ENCODE measurements at regions not wholly inside any gene's neighbourhood (a gene's known extent, or its start where the extent isn't known, plus 50 kb on each side); places are given as distances from the start of the nearest gene placed in this dataset.

GRCh38 chr18:46294751-46295150 is 190.6 kb downstream of the HAUS1 start:
- no peak for DNase-seq
- no peaks in the 10 kb centered on the region for H3K36me3 ChIP-seq (ENCODE audit: insufficient read depth, low read length)
- H3K4me3 ChIP-seq (ENCODE audit: low read length in 2 of 2) = no peak overlapping the region
- no peaks in the 10 kb centered on the region for H3K27me3 ChIP-seq (ENCODE audit: insufficient read depth, low read length)
- Mint-ChIP-seq H3K4me3 (no peak overlapping the region), H3K4me1 (peaks cover 0 to 4% (median 1%) of the 10 kb centered on the region in 4 donors), H3K27me3 (peaks cover 0 to 1% of the 10 kb centered on the region in 2 donors), H3K36me3 (no peaks in the 10 kb centered on the region), H3K9me3 (no peaks in the 10 kb centered on the region), H3K27ac (no peak overlapping the region)
- intact Hi-C loops (cut with micrococcal nuclease) = no loop called here
- POLR2A ChIA-PET (ENCODE audit: partially characterized antibody) = no interaction called here
- H3K27ac ChIP-seq (ENCODE audit: low read depth, low read length) = no peak overlapping the region
- H3K9me3 ChIP-seq (ENCODE audit: control insufficient read depth in 1 of 2, low read length in 2 of 2) = no peaks in the 10 kb centered on the region
- CTCF ChIA-PET (ENCODE audit: partially characterized antibody) = interaction anchor here (1.2 kb wide), 1 partner anchor 14 kb away, joined by 3 read pairs; no protein-coding TSS in a partner anchor
- no peaks in the 10 kb centered on the region for H3K4me1 ChIP-seq (ENCODE audit: insufficient read depth, low read length)

DNA sequence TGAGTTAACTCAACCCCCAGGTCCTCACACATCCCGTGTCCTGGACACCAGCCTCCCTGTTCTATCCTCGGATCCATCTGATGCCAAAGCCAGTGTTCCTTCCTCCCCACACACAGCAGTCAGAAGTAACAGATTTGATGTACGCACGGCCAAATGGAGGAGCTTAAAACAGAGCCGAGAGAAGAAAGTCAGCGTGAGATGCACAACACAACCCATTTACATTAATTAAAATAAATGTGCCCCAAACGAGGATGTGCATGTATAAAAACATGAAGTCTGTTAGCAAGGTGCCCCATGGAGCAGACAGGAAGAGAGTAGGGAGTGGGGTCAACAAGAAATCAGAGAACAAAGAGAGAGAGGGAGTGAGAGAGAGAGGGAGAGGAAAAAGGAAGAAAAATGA is 191.2 kb downstream of the HAUS1 start:
- H3K27me3 Mint-ChIP-seq = peaks cover 0 to 1% of the 10 kb centered on the region in 2 donors
- ChIA-PET CTCF (ENCODE audit: partially characterized antibody) (interaction anchor here (1.2 kb wide), 1 partner anchor 14 kb away, joined by 3 read pairs; no protein-coding TSS in a partner anchor), POLR2A (ENCODE audit: partially characterized antibody) (no interaction called here)

GRCh38 chr18:46296656-46297055 is 192.5 kb downstream of the HAUS1 start:
- no peaks in the 10 kb centered on the region for H3K36me3 Mint-ChIP-seq
- H3K9me3 Mint-ChIP-seq = no peaks in the 10 kb centered on the region
- POLR2A ChIA-PET (ENCODE audit: partially characterized antibody) = no interaction called here
- Histone ChIP-seq H3K27me3 (ENCODE audit: insufficient read depth, low read length) (no peaks in the 10 kb centered on the region), H3K27ac (ENCODE audit: low read depth, low read length) (no peak overlapping the region), H3K4me1 (ENCODE audit: insufficient read depth, low read length) (no peaks in the 10 kb centered on the region), H3K4me3 (ENCODE audit: low read length in 2 of 2) (no peak overlapping the region), H3K9me3 (ENCODE audit: control insufficient read depth in 1 of 2, low read length in 2 of 2) (no peaks in the 10 kb centered on the region), H3K36me3 (ENCODE audit: insufficient read depth, low read length) (no peaks in the 10 kb centered on the region)
- H3K27ac Mint-ChIP-seq = no peak overlapping the region
- CTCF ChIA-PET (ENCODE audit: partially characterized antibody) = interaction anchor here (2.1 kb wide), 1 partner anchor 15 kb away, joined by 10 read pairs; no protein-coding TSS in a partner anchor
- intact Hi-C loops (cut with micrococcal nuclease) = no loop called here
- no peak for DNase-seq
- peak overlapping the region in 1 of 8 donors; percentile 42 for H3K4me3 Mint-ChIP-seq
- H3K4me1 Mint-ChIP-seq = peaks cover 0 to 4% (median 0%) of the 10 kb centered on the region in 4 donors
- H3K27me3 Mint-ChIP-seq = peaks cover 0 to 1% of the 10 kb centered on the region in 2 donors

More for the DNA sequence above, 191.2 kb downstream of the HAUS1 start:
- Mint-ChIP-seq H3K27ac (peak overlapping the region in 1 of 7 donors; percentile 72), H3K4me1 (peaks cover 0 to 4% (median 1%) of the 10 kb centered on the region in 4 donors), H3K9me3 (no peaks in the 10 kb centered on the region), H3K36me3 (no peaks in the 10 kb centered on the region), H3K4me3 (peak overlapping the region in 1 of 8 donors; percentile 50)
- H3K4me1 ChIP-seq (ENCODE audit: insufficient read depth, low read length) = no peaks in the 10 kb centered on the region
- H3K27me3 ChIP-seq (ENCODE audit: insufficient read depth, low read length) = no peaks in the 10 kb centered on the region
- H3K27ac ChIP-seq (ENCODE audit: low read depth, low read length) = no peak overlapping the region
- no peaks in the 10 kb centered on the region for H3K36me3 ChIP-seq (ENCODE audit: insufficient read depth, low read length)
- no peak overlapping the region for H3K4me3 ChIP-seq (ENCODE audit: low read length in 2 of 2)
- intact Hi-C loops (cut with micrococcal nuclease) = no loop called here
- DNase-seq = no peak
- H3K9me3 ChIP-seq (ENCODE audit: control insufficient read depth in 1 of 2, low read length in 2 of 2) = no peaks in the 10 kb centered on the region

DNA sequence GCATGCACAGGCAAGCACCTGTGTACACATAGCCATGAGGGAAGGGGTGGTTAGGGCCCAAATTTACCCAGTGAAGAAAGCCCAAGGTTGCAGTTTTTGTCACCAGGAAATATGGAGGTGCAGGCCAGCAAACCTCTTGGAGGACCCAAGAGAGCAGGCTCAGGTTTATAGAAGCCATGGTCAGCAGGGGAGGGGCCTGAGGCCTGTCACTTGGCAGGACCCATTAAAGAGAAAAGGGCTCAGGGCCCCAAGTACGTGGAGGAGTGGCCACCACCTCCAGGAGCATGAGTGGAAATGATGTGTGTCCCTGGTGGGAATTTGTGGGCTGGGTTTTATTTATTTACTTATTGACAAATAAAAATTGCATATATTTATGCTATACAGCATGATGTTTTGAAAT is 192.9 kb downstream of the HAUS1 start:
- Histone ChIP-seq H3K27ac (ENCODE audit: low read depth, low read length) (no peak overlapping the region), H3K36me3 (ENCODE audit: insufficient read depth, low read length) (no peaks in the 10 kb centered on the region), H3K9me3 (ENCODE audit: control insufficient read depth in 1 of 2, low read length in 2 of 2) (no peaks in the 10 kb centered on the region), H3K27me3 (ENCODE audit: insufficient read depth, low read length) (no peaks in the 10 kb centered on the region), H3K4me3 (ENCODE audit: low read length in 2 of 2) (no peak overlapping the region), H3K4me1 (ENCODE audit: insufficient read depth, low read length) (no peaks in the 10 kb centered on the region)
- Mint-ChIP-seq H3K27ac (no peak overlapping the region), H3K36me3 (no peaks in the 10 kb centered on the region), H3K9me3 (no peaks in the 10 kb centered on the region), H3K4me1 (peaks cover 0 to 4% (median 0%) of the 10 kb centered on the region in 4 donors), H3K27me3 (peaks cover 0 to 1% of the 10 kb centered on the region in 2 donors), H3K4me3 (peak overlapping the region in 1 of 8 donors; percentile 42)
- POLR2A ChIA-PET (ENCODE audit: partially characterized antibody) = no interaction called here
- no peak for DNase-seq
- intact Hi-C loops (cut with micrococcal nuclease) = no loop called here
- CTCF ChIA-PET (ENCODE audit: partially characterized antibody) = interaction anchor here (2.1 kb wide), 1 partner anchor 15 kb away, joined by 10 read pairs; no protein-coding TSS in a partner anchor

DNA sequence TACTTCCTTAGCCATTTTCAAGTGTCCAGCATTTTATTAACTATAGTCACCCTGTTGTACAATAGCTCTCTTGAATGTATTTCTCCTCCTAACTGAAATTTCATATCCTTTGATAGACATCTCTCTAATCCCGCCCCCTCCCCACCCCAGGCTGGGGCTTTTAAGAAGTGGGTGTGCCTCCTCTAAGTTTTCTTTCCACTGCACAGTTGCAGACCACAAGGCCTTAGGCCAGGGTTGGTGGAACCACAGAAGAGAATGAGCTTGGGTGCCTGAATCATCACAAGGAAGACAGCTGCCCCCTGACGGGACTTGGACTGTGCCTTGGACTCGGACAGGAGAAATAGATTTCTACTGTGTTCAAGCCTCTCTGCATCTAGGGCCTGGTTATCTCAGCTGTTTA is 193.4 kb downstream of the HAUS1 start:
- no peak for DNase-seq
- intact Hi-C loops (cut with micrococcal nuclease) = no loop called here
- no peak overlapping the region for H3K27ac Mint-ChIP-seq
- Histone ChIP-seq H3K27ac (ENCODE audit: low read depth, low read length) (no peak overlapping the region), H3K4me3 (ENCODE audit: low read length in 2 of 2) (no peak overlapping the region), H3K4me1 (ENCODE audit: insufficient read depth, low read length) (no peaks in the 10 kb centered on the region), H3K27me3 (ENCODE audit: insufficient read depth, low read length) (no peaks in the 10 kb centered on the region), H3K9me3 (ENCODE audit: control insufficient read depth in 1 of 2, low read length in 2 of 2) (no peaks in the 10 kb centered on the region), H3K36me3 (ENCODE audit: insufficient read depth, low read length) (no peaks in the 10 kb centered on the region)
- ChIA-PET POLR2A (ENCODE audit: partially characterized antibody) (interaction anchor here (1.0 kb wide), 1 partner anchor 124 kb away, joined by 3 read pairs; a partner anchor contains a TSS), CTCF (ENCODE audit: partially characterized antibody) (interaction anchor here (2.1 kb wide), 1 partner anchor 16 kb away, joined by 10 read pairs; no protein-coding TSS in a partner anchor)
- H3K36me3 Mint-ChIP-seq = no peaks in the 10 kb centered on the region
- H3K27me3 Mint-ChIP-seq = peaks cover 2 to 3% of the 10 kb centered on the region in 2 donors
- no peak overlapping the region for H3K4me3 Mint-ChIP-seq
- H3K9me3 Mint-ChIP-seq = no peaks in the 10 kb centered on the region
- peaks cover 0 to 4% (median 1%) of the 10 kb centered on the region in 4 donors for H3K4me1 Mint-ChIP-seq

GRCh38 chr18:46298511-46298910 is 194.3 kb downstream of the HAUS1 start:
- Histone ChIP-seq H3K4me3 (ENCODE audit: low read length in 2 of 2) (no peak overlapping the region), H3K9me3 (ENCODE audit: control insufficient read depth in 1 of 2, low read length in 2 of 2) (no peaks in the 10 kb centered on the region), H3K27me3 (ENCODE audit: insufficient read depth, low read length) (no peaks in the 10 kb centered on the region), H3K36me3 (ENCODE audit: insufficient read depth, low read length) (no peaks in the 10 kb centered on the region), H3K4me1 (ENCODE audit: insufficient read depth, low read length) (no peaks in the 10 kb centered on the region), H3K27ac (ENCODE audit: low read depth, low read length) (no peak overlapping the region)
- intact Hi-C loops (cut with micrococcal nuclease) = no loop called here
- Mint-ChIP-seq H3K4me1 (peaks cover 0 to 8% (median 4%) of the 10 kb centered on the region in 4 donors), H3K4me3 (no peak overlapping the region), H3K27me3 (peaks cover 5% of the 10 kb centered on the region in 2 donors), H3K9me3 (peaks cover 0 to 3% (median 0%) of the 10 kb centered on the region in 8 donors), H3K27ac (no peak overlapping the region), H3K36me3 (no peaks in the 10 kb centered on the region)
- CTCF ChIA-PET (ENCODE audit: partially characterized antibody) = interaction anchor here (1.5 to 2.1 kb wide), 2 partner anchors 17 to 125 kb away, joined by 5 to 10 read pairs; a partner anchor contains a TSS
- POLR2A ChIA-PET (ENCODE audit: partially characterized antibody) = interaction anchor here (1.0 kb wide), 1 partner anchor 125 kb away, joined by 3 read pairs; a partner anchor contains a TSS
- DNase-seq = no peak

- no peaks in the 10 kb centered on the region for H3K4me1 ChIP-seq (ENCODE audit: insufficient read depth, low read length)
- Mint-ChIP-seq H3K9me3 (peaks cover 0 to 4% (median 0%) of the 10 kb centered on the region in 8 donors), H3K27me3 (peaks cover 5% of the 10 kb centered on the region in 2 donors), H3K27ac (no peak overlapping the region), H3K4me1 (peaks cover 0 to 8% (median 4%) of the 10 kb centered on the region in 4 donors), H3K36me3 (no peaks in the 10 kb centered on the region), H3K4me3 (no peak overlapping the region)
- no peak overlapping the region for H3K27ac ChIP-seq (ENCODE audit: low read depth, low read length)
- DNase-seq = no peak
- POLR2A ChIA-PET (ENCODE audit: partially characterized antibody) = no interaction called here
- no peak overlapping the region for H3K4me3 ChIP-seq (ENCODE audit: low read length in 2 of 2)
- CTCF ChIA-PET (ENCODE audit: partially characterized antibody) = interaction anchor here (0.6 to 1.5 kb wide), 2 partner anchors 17 to 126 kb away, joined by 3 to 5 read pairs; a partner anchor contains a TSS
- intact Hi-C loops (cut with micrococcal nuclease) = no loop called here
- no peaks in the 10 kb centered on the region for H3K27me3 ChIP-seq (ENCODE audit: insufficient read depth, low read length)
- no peaks in the 10 kb centered on the region for H3K36me3 ChIP-seq (ENCODE audit: insufficient read depth, low read length)
- no peaks in the 10 kb centered on the region for H3K9me3 ChIP-seq (ENCODE audit: control insufficient read depth in 1 of 2, low read length in 2 of 2)
These were observed 195.4 kb downstream of the HAUS1 start for GRCh38 chr18:46299465-46300008.
